HG02938 (cell line): ENCODE measurements at regions not wholly inside any gene's neighbourhood (a gene's known extent, or its start where the extent isn't known, plus 50 kb on each side); places are given as distances from the start of the nearest gene placed in this dataset.
A peak's percentile ranks its signal among the peaks of the same experiment; 100 is the strongest.
"Not testable (repeated sequence)": the region's sequence is repeated elsewhere in the genome, so short reads cannot be mapped to it uniquely, and the experiment has no call there.

Experiments
- ATAC-seq: cut with Tn5 transposase; IDR thresholded peaks from one replicate; pipeline ENCODE4 v1.9.1; 2021; ENCODE audit warnings: mild to moderate bottlenecking, moderate library complexity; ENCODE audit not compliant: unreplicated experiment

DNA sequence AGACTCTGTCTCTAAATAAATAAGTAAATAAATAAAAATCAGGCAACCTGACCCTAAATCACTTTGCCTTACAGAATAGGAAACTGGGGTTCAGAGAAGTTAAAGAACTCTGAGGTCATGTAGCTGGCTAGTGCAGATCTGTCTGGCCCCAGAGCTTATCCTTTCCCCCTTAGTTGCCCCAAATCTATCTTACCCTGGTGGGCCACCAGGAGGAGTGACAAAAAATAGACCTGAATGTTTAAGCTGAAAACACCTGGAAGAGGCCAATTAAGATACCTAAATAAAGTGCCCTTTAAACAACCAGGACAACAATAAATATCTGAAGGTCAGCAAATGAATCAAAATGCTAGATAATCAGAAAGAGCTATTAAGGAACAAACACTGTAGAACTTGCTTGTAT is 59.7 kb downstream of the TEX35 start:
- ATAC-seq = no peak

- peak; percentile 74 for ATAC-seq
Measured at GRCh38 chr1:178573330-178573729, 60.4 kb downstream of the TEX35 start.

DNA sequence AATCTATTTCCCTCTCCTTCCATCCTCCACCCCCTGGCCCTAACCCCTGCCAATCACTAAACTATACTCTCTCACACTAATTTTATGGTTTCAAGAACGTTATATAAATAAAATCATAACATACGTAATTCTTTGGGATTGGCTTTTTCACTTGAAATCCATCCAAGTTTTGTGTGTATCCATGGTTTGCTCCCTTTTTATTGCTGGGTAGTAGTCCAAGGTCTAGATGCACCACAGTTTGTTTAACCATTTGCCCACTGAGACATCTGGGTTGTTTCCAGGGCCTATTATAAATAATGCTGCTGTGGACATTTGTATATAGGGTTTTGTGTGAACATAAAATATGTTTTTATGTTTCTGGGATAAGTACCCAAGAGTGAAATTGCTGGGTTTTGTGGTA is 61.4 kb downstream of the TEX35 start:
- ATAC-seq = no peak

- ATAC-seq = no peak
Measured at GRCh38 chr1:178575611-178576361, 62.9 kb downstream of the TEX35 start.

GRCh38 chr1:178576841-178577240 is 63.9 kb downstream of the TEX35 start:
- ATAC-seq = no peak

DNA sequence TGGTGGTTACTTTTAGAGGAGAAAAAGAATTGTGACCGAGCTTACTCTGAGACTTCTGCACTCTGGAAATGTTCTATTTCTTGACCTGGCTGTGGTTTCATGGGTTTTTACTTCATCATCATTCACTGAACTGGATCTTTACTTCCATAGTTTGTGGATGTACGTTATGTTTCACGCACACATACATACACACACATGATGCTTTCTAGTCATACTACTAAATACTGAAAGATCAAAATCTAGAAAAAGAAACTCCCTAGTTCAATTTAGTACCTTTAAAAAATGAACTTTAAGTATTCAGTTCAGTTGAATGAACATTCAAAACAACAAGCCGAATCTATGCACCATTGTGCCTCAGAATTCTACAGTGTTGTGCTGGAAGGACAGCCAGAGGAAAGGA is 65.0 kb downstream of the TEX35 start:
- ATAC-seq = no peak

- ATAC-seq = no peak
Measured at GRCh38 chr1:178578541-178578940, 65.6 kb downstream of the TEX35 start.

DNA sequence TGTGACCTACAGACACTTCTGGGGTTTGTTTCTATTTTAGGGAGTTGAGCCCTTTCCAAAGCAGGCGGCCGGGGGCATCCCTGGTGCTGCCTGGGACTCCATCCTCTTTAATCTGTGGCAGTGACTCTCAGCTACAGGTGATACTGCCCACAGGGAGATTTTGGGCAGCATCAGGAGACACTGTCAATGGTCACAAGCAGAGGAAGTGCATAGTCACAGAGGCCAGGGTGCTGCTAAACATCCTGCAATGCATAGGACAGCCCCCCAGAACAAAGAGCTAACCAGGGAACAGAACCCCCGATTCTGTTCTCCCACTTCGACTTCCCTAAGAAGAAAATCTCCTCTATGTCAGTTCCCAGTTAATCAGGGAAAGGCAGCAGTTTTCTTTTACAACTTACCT is 66.2 kb downstream of the TEX35 start:
- ATAC-seq = no peak

GRCh38 chr1:178579562-178579961 is 66.7 kb downstream of the TEX35 start:
- peak; percentile 56 for ATAC-seq

DNA sequence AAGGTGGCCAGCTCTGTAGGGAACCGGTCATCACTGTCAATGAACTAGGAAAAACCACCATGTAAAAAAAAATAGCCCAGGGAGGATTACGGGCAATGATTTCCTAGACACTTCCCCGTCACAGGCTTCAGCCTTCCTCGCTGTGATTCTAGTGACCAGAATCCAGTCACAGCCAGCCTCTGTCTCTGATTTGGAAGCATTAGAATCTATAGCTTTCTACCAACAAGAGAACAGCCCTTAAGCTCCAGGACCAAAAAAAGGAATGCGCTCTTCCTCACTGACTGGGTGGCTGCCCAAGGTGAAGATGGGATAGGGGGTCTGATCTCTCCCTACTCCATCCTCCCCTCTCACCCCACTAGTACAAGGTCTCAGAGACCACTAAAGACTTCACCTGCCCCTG is 67.2 kb downstream of the TEX35 start:
- ATAC-seq = no peak

GRCh38 chr1:178580876-178581275 is 68.0 kb downstream of the TEX35 start:
- ATAC-seq = no peak

GRCh38 chr1:178581351-178582303 is 68.7 kb downstream of the TEX35 start:
- peak; percentile 73 for ATAC-seq

DNA sequence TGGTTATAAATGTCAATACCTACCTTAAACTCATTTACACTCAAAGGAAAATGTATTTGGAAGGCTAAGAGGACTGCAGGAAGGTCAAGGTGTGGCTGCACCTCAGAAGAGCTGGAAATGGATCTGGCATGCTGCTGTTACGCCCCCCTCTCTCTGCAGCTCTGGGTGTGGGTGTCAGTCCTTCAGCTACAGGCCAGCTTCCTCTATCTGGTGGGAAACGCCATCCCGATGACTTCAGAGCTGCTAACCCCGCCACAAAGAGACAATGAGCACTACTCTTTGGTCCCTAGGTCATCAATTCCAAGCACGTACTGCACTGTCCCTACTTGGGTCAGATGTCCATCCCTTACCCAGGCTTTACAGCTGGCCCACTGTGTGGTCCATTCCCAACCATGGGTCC is 74.2 kb downstream of the TEX35 start:
- ATAC-seq = no peak

- no peak for ATAC-seq
Measured at GRCh38 chr1:178587975-178588374, 75.1 kb downstream of the TEX35 start.

- ATAC-seq = not testable (repeated sequence)
Measured at GRCh38 chr1:178589042-178589441, 76.1 kb downstream of the TEX35 start.

DNA sequence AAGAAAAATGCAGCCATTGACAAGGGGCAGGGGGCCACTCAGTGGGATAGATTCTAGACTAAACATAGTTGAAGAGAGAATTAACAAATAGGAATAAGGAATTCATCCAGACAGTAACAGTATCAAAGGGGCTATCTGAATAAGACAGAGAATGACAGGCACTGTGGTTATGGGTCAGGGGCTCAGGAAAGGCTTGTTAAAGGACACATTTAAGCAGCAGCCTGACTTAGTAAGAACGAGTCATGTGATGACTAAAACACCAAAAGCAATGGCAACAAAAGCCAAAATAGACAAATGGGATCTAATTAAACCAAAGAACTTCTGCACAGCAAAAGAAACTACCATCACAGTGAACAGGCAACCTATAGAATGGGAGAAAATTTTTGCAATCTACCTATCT is 78.9 kb downstream of the TEX35 start:
- ATAC-seq = not testable (repeated sequence)

DNA sequence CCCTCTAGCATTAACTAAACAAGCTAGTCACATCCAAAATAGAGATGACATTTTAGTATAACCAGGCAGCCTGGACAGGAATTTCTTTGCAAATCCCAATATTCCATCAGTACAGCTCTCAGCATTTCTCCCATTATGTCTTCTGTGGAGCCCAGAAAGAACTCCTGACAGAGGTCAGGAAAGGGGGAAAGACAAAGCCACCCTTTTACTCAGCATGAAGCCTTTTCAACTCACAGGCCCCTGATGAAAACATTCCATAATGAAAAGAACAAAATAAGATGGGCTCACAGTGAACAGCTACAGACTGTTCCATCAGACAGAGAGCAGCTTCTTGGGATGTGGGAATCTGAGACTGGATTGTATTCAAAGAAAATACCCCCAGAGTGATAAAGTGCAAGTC is 80.6 kb downstream of the TEX35 start:
- ATAC-seq = no peak

- no peak for ATAC-seq
Measured at GRCh38 chr1:178594133-178594532, 81.2 kb downstream of the TEX35 start.

DNA sequence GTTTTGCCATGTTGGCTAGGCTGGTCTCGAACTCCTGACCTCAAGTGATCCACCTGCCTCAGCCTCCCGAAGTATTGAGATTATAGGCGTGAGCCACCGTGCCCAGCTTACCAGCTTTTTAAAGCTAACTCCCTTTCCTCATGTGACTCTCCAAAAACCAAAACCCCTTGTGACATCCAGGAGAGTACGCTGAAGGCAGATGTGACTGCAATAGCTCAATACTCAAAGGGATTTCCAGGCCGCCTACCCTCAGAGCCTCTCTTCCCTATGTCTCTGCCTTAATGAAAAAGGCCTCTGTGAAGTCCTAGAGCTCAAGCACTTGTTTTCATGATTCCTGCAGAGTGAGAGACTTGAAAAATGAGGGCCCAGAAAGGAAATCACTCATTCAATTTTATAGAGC is 82.6 kb downstream of the TEX35 start:
- no peak for ATAC-seq

- ATAC-seq = no peak
Measured at GRCh38 chr1:178599087-178599486, 86.2 kb downstream of the TEX35 start.

GRCh38 chr1:178599745-178600144 is 86.8 kb downstream of the TEX35 start:
- peak; percentile 70 for ATAC-seq

GRCh38 chr1:178603926-178604325 is 91.0 kb downstream of the TEX35 start:
- ATAC-seq = no peak
